ENCODE measurements at regions not wholly inside any gene's neighbourhood (a gene's known extent, or its start where the extent isn't known, plus 50 kb on each side); places are given as distances from the start of the nearest gene placed in this dataset.
"Not testable (repeated sequence)": the region's sequence is repeated elsewhere in the genome, so short reads cannot be mapped to it uniquely, and the experiment has no call there.

DNA sequence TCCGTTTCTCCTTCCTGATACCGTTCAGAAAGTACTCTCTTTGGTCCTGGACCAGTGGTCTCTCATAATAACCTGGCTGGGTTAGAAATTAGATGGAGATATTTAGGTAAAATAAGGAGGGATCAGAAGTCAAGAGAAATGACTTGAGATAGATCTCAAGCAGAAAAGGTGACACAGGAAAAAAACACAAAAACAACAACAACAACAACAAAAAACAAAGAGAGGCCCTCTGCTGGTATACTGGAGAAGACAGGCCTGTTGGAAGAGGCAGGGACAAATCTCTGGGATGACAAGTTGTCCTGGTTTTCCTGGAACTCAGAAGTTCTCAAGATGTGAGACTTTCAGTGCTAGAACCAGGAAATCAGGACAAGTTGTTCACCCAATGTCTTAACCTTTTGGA lies 430.5 kb downstream of the SHISA9 start:
- no peaks in the 10 kb centered on the region for H3K9me3 ChIP-seq (replicated peaks)
- intact Hi-C loops (cut with micrococcal nuclease), result no loop called here
- TF ChIP-seq, protein P1, sequence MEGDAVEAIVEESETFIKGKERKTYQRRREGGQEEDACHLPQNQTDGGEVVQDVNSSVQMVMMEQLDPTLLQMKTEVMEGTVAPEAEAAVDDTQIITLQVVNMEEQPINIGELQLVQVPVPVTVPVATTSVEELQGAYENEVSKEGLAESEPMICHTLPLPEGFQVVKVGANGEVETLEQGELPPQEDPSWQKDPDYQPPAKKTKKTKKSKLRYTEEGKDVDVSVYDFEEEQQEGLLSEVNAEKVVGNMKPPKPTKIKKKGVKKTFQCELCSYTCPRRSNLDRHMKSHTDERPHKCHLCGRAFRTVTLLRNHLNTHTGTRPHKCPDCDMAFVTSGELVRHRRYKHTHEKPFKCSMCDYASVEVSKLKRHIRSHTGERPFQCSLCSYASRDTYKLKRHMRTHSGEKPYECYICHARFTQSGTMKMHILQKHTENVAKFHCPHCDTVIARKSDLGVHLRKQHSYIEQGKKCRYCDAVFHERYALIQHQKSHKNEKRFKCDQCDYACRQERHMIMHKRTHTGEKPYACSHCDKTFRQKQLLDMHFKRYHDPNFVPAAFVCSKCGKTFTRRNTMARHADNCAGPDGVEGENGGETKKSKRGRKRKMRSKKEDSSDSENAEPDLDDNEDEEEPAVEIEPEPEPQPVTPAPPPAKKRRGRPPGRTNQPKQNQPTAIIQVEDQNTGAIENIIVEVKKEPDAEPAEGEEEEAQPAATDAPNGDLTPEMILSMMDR (IDR thresholded peaks at IDR 0.05; ENCODE audit: borderline replicate concordance), result no peak

DNA sequence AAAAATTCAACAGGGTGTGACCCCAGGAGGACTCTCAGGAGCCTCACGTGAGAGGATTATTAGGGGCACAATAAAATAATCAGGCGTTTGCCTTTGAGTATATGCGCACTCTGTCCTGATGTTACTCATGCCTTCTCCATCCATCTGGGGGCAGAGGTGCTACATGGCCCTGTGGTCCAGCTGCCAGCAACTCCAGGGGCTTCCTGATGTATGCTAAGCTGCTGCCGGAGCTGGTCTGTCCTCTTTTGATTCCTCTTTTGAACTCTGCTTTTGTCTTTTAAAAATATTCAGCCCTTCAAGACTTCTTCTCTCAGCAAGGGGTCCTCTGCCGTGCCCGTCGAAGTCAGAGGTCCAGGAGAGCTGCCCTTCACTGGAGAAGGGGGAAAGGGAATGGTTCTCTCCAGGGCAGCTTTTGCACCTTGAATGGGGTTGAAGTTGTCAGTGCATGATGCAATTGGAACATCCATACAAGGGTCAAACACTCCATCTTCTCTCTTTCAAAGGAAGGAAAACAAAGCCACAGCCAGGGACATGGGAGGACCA lies 431.4 kb downstream of the SHISA9 start:
- Histone ChIP-seq H3K4me1 (no peaks in the 10 kb centered on the region), H3K27ac (replicated peaks) (no peak overlapping the region), H3K36me3 (no peaks in the 10 kb centered on the region), H3K4me3 (no peak overlapping the region), H3K9me3 (replicated peaks) (no peaks in the 10 kb centered on the region), H3K27me3 (ENCODE audit: low read depth) (peaks cover 9% of the 10 kb centered on the region)
- intact Hi-C loops (cut with micrococcal nuclease), result no loop called here
- TF ChIP-seq, protein P1 (IDR thresholded peaks at IDR 0.05; ENCODE audit: borderline replicate concordance), result no peak
- no peak for DNase-seq

More for the DNA sequence above, 430.5 kb downstream of the SHISA9 start:
- peaks cover 9% of the 10 kb centered on the region for H3K27me3 ChIP-seq (ENCODE audit: low read depth)
- H3K4me3 ChIP-seq, result no peak overlapping the region
- no peaks in the 10 kb centered on the region for H3K4me1 ChIP-seq
- H3K36me3 ChIP-seq, result no peaks in the 10 kb centered on the region
- no peak for DNase-seq
- H3K27ac ChIP-seq (replicated peaks), result no peak overlapping the region

DNA sequence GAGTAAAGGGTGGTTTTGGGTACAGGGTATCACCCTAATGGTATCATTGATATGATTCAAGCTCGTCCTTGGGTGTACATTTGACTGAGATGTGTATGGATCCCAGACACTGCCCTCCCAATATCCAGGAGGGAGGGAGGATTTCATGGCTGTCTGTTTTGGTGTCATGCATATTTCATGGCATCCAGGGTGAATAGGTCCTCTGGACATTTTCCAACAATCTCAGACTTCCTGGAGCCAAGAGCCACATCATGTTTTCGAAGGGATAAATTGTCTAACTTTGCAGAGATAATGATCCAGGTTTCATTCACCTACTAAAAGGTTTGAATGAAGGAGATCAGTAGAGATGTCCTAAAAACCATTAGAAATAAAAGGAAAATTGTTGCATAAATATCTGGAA lies 431.9 kb downstream of the SHISA9 start:
- peaks cover 9% of the 10 kb centered on the region for H3K27me3 ChIP-seq (ENCODE audit: low read depth)
- TF ChIP-seq, protein P1 (IDR thresholded peaks at IDR 0.05; ENCODE audit: borderline replicate concordance), result no peak
- intact Hi-C loops (cut with micrococcal nuclease), result no loop called here
- H3K9me3 ChIP-seq (replicated peaks), result no peaks in the 10 kb centered on the region
- no peak overlapping the region for H3K27ac ChIP-seq (replicated peaks)
- H3K4me3 ChIP-seq, result no peak overlapping the region
- H3K36me3 ChIP-seq, result no peaks in the 10 kb centered on the region
- no peak for DNase-seq
- no peaks in the 10 kb centered on the region for H3K4me1 ChIP-seq

DNA sequence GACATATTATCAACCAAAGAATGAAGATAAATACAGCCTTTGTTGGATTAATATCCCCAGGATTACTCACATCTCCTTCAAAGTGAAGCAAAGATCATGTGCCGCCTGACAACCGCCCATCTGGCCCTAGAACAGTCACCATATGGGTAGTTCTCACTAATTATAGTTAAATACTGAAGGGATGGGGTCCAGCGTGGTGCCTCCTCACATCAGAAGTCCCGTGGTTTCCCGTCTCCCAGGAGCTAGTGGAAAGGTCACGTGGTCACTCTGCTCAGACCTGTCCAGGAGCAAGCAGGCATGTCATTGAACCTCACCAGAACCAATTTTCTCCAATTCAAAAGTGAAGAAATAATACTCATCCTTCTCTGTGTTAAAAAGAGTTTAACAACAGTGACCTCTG lies 434.5 kb downstream of the SHISA9 start:
- intact Hi-C loops (cut with micrococcal nuclease), result no loop called here
- no peaks in the 10 kb centered on the region for H3K4me1 ChIP-seq

DNA sequence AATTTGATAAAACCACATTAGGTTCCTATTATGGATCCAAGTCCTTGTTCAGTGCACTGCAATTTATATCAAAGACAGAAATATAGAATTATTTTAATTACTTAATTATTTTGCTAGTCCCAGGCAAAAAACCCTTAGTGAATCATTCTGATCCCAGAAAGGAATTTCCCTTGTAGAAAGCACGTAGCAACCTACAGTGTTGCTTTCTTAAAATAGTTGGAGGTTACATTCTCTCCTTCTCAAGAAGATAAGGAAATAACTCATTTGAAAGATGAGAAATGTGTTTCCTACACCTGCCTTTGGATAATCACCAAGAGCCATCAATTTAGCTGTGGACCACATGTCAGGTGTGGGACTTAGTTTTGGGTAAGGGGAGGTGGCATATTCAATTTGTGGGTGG lies 434.9 kb downstream of the SHISA9 start:
- Histone ChIP-seq H3K9me3 (replicated peaks) (no peaks in the 10 kb centered on the region), H3K4me3 (no peak overlapping the region), H3K27ac (replicated peaks) (no peak overlapping the region), H3K27me3 (ENCODE audit: low read depth) (peaks cover 7% of the 10 kb centered on the region), H3K4me1 (no peaks in the 10 kb centered on the region), H3K36me3 (no peaks in the 10 kb centered on the region)
- no peak for DNase-seq
- TF ChIP-seq, protein P1 (IDR thresholded peaks at IDR 0.05; ENCODE audit: borderline replicate concordance), result no peak
- intact Hi-C loops (cut with micrococcal nuclease), result no loop called here

More for the DNA sequence above, 434.5 kb downstream of the SHISA9 start:
- H3K9me3 ChIP-seq (replicated peaks), result no peaks in the 10 kb centered on the region
- H3K27me3 ChIP-seq (ENCODE audit: low read depth), result peaks cover 7% of the 10 kb centered on the region
- H3K4me3 ChIP-seq, result no peak overlapping the region
- H3K36me3 ChIP-seq, result no peaks in the 10 kb centered on the region
- TF ChIP-seq, protein P1 (IDR thresholded peaks at IDR 0.05; ENCODE audit: borderline replicate concordance), result no peak
- no peak overlapping the region for H3K27ac ChIP-seq (replicated peaks)
- DNase-seq, result no peak

DNA sequence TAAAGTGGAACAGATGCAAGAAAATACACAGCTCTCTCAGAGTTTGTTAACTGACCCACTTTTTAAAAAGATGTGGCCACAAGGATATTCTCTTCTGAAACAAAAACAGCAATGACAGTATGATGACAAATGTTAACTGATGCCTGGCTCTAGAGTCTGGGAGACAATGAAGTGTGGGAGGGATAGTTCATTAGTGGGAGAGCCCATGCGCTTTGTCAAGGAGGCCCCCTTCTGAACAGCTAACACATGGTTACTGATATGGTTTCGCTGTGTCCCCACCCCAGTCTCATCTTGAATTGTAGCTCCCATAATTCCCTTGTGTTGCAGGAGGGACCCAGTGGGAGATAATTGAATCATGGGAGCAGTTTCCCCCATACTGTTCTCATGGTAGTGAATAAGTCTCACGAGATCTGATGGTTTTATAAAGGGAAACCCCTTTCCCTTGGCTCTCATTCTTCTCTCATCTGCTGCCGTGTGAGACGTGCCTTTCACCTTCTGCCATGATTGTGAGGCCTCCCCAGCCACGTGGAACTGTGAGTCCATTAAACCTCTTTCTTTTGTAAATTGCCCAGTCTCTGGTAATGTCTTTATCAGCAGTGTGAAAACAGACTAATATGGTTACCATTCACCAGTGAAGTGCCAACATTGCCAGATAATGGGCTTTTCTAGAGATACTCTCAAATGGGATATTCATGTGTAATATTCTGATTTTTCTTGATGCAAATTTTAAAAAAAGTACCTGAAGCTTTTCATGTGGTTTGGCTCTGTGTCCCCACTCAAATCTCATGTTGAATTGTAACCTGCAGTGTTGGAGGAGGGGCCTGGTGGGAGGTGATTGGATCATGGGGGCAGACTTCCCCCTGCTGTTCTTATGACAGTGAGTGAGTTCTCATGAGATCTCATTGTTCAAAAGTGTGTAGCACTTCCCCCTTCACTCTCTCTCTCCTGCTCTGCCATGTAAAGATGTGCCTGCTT lies 435.8 kb downstream of the SHISA9 start:
- H3K4me3 ChIP-seq; H3K27ac ChIP-seq (replicated peaks); intact Hi-C loops (cut with micrococcal nuclease); H3K36me3 ChIP-seq; H3K27me3 ChIP-seq (ENCODE audit: low read depth); DNase-seq; H3K9me3 ChIP-seq (replicated peaks); H3K4me1 ChIP-seq: not testable (repeated sequence)
